Endothelial cell of umbilical vein (primary cell): ENCODE measurements at regions not wholly inside any gene's neighbourhood (a gene's known extent, or its start where the extent isn't known, plus 50 kb on each side); places are given as distances from the start of the nearest gene placed in this dataset.

Source experiments
- BruUV-seq: library from RNA; stranded (reverse); fragments of 400-500 nt; replicated peaks from 2 replicates; lab custom pipeline; 2021; lab: Mats Ljungman, UMichigan
- CTCF ChIA-PET: fragments of 300-600, 350-600 bp; sonication (Branson Sonifier 250); formaldehyde crosslinking; loops from one replicate; lab custom pipeline; 2021; ENCODE audit warnings: antibody characterized with exemption, inconsistent platforms; lab: Charles Lee
- POLR2A ChIA-PET: fragments of 300-600, 350-600 bp; sonication (Branson Sonifier 250); formaldehyde crosslinking; loops from one replicate; lab custom pipeline; 2021; ENCODE audit warnings: antibody characterized with exemption, inconsistent platforms; lab: Charles Lee
- DNase-seq: peaks from one replicate; pipeline ENCODE4 v3.0.0-alpha.2; 2011; ENCODE audit warnings: low read depth, low spot score
- FAIRE-seq: peaks from 2 replicates; lab custom pipeline; 2011; peaks lifted over from hg19 to GRCh38; lab: Jason Lieb, UNC
- H2AFZ ChIP-seq: 2 replicates; pipeline ENCODE4 v1.6.0; 2012; ENCODE audit warnings: low read depth, low read length, control low read depth, inconsistent platforms
- H3K27ac ChIP-seq: 2 replicates; pipeline ENCODE4 v1.5.1; 2011; ENCODE audit warnings: low read depth, mild to moderate bottlenecking, control low read depth, low read length, moderate library complexity; ENCODE audit not compliant: insufficient read depth
- H3K27me3 ChIP-seq, 2 experiments: 2 replicates each; pipeline versions ENCODE4 v1.6.0 to v1.6.1; 2011; ENCODE audit warnings: low read length in 2 of 2, mixed read lengths in 1 of 2; ENCODE audit not compliant: control insufficient read depth in 2 of 2, insufficient read depth in 2 of 2
- H3K36me3 ChIP-seq, 2 experiments: 2 replicates in 1 of 2; 3 replicates in 1 of 2; pipeline ENCODE4 v1.5.1; 2011; ENCODE audit warnings: low read length in 2 of 2, mild to moderate bottlenecking in 1 of 2, moderate library complexity in 1 of 2; ENCODE audit not compliant: control insufficient read depth in 2 of 2, insufficient read depth in 2 of 2; ENCODE audit errors: extremely low read depth in 1 of 2
- H3K4me1 ChIP-seq: 3 replicates; pipeline ENCODE4 v1.5.1; 2011; ENCODE audit warnings: mild to moderate bottlenecking, low read length; ENCODE audit not compliant: control insufficient read depth, insufficient read depth; ENCODE audit errors: extremely low read depth
- H3K4me2 ChIP-seq: 2 replicates; pipeline ENCODE4 v1.6.1; 2011; ENCODE audit warnings: low read length, control low read depth, mixed read lengths; ENCODE audit not compliant: insufficient read depth
- H3K4me3 ChIP-seq, 3 experiments: fragments of 200-600 bp in 1 of 3; sonication (generic), shearing (Covaris generic) in 1 of 3; replicated peaks in 1 of 3; 2 replicates each; pipeline ENCODE4 v1.5.1; 2011 to 2016; ENCODE audit warnings: control low read depth in 3 of 3, low read length in 3 of 3, mild to moderate bottlenecking in 2 of 3, inconsistent platforms in 1 of 3, low read depth in 1 of 3, moderate library complexity in 1 of 3; ENCODE audit not compliant: insufficient read depth in 1 of 3
- H3K79me2 ChIP-seq: 2 replicates; pipeline ENCODE4 v1.6.0; 2012; ENCODE audit warnings: low read length, inconsistent platforms; ENCODE audit not compliant: control insufficient read depth, insufficient read depth
- H3K9ac ChIP-seq: replicated peaks from 2 replicates; pipeline ENCODE3; 2011; ENCODE audit warnings: low read length, control low read depth; ENCODE audit not compliant: insufficient read depth; ENCODE audit errors: extremely low read depth
- H3K9me1 ChIP-seq: replicated peaks from 3 replicates; pipeline ENCODE4 v1.6.0; 2011; ENCODE audit warnings: mild to moderate bottlenecking, low read length; ENCODE audit not compliant: control insufficient read depth, insufficient read depth; ENCODE audit errors: extremely low read depth
- H3K9me3 ChIP-seq: replicated peaks from 2 replicates; pipeline ENCODE4 v1.5.1; 2012; ENCODE audit warnings: low read length, inconsistent platforms; ENCODE audit not compliant: control insufficient read depth, insufficient read depth
- H4K20me1 ChIP-seq: replicated peaks from 2 replicates; pipeline ENCODE3; 2011; ENCODE audit warnings: mild to moderate bottlenecking, low read length; ENCODE audit not compliant: control insufficient read depth, insufficient read depth; ENCODE audit errors: extremely low read depth
- EZH2 ChIP-seq: IDR thresholded peaks from 2 replicates; pipeline ENCODE4 v1.6.1; 2012; ENCODE audit warnings: borderline replicate concordance, low read depth, mild to moderate bottlenecking, moderate library complexity, low read length, inconsistent platforms; ENCODE audit not compliant: severe bottlenecking
- FOS ChIP-seq: IDR thresholded peaks from 2 replicates; pipeline ENCODE4 v1.6.1; 2011; ENCODE audit warnings: mild to moderate bottlenecking, low read length, moderate library complexity, borderline replicate concordance; ENCODE audit not compliant: insufficient read depth
- GATA2 ChIP-seq: IDR thresholded peaks from 2 replicates; pipeline ENCODE4 v1.7.0; 2011; ENCODE audit warnings: low read depth, mild to moderate bottlenecking, moderate library complexity, mixed read lengths, low read length; ENCODE audit not compliant: insufficient read length, insufficient read depth
- JUN ChIP-seq: IDR thresholded peaks from 2 replicates; pipeline ENCODE4 v1.6.1; 2011; ENCODE audit warnings: borderline replicate concordance, low read depth; ENCODE audit not compliant: insufficient read length, insufficient read depth
- MYC ChIP-seq: IDR thresholded peaks from one replicate; pipeline ENCODE4 v1.6.1; 2011; ENCODE audit warnings: mild to moderate bottlenecking, low read depth, low read length
- POLR2A ChIP-seq: IDR thresholded peaks from 2 replicates; pipeline ENCODE4 v1.6.1; 2012; ENCODE audit warnings: low read depth, mild to moderate bottlenecking, control low read depth, low read length
- POLR2AphosphoS5 ChIP-seq: IDR thresholded peaks from 2 replicates; pipeline ENCODE4 v1.6.1; 2012; ENCODE audit warnings: low read depth, mild to moderate bottlenecking, control low read depth, low read length, moderate library complexity; ENCODE audit not compliant: insufficient read depth
- dilution Hi-C: fragments of 300-500 bp; cut with MboI; formaldehyde crosslinking; loops from one replicate; pipeline ENCODE4 v1.15.0; 2019; ENCODE audit warnings: low sequenced_read_pairs; ENCODE audit not compliant: extremely low pct_ligation_motif_present
- intact Hi-C: fragments of 100-400 bp; cut with micrococcal nuclease; formaldehyde crosslinking; loops from one replicate; pipeline ENCODE4 v1.10.0; 2022
- TF ChIP-seq, protein P1 (sequence below): IDR thresholded peaks from 2 replicates; pipeline ENCODE4 v1.6.1; 2011; ENCODE audit not compliant: insufficient read depth, insufficient read length
- TF ChIP-seq, protein P2 (sequence below), 2 donors: IDR thresholded peaks; 1 replicate in 1 of 2; 2 replicates in 1 of 2; pipeline ENCODE4 v1.5.1; 2011; ENCODE audit warnings: low read length in 2 of 2, mild to moderate bottlenecking in 2 of 2, moderate library complexity in 2 of 2, control low read depth in 1 of 2, inconsistent platforms in 1 of 2, low read depth in 1 of 2; ENCODE audit not compliant: insufficient read depth in 1 of 2; ENCODE audit errors: extremely low read depth in 1 of 2

DNA sequence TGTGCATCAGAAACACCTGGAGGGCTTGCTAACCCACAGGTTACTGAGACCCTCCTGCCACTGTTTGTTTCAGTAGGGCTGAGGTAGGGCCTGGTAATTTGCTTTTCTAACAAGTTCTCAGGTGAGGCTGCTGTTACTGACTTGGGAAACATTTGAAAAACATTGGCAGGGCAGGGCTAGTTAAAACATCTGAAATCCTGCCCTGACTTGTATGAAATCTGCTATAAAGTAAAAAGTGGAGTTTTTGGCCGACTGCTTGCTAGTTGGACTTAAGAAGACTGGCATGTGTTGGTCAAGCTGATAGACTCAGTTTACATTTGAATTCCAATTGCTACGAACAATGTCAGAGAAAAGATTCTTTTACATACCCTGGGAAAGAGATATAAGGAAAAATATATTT, 111.6 kb upstream of the DLX2 start:
- peaks cover 6% of the 10 kb centered on the region for H3K4me1 ChIP-seq
- no peaks in the 10 kb centered on the region for H3K79me2 ChIP-seq
- H3K9me3 ChIP-seq: no peaks in the 10 kb centered on the region
- no peaks in the 10 kb centered on the region for H3K9me1 ChIP-seq
- dilution Hi-C loops: no loop called here
- no TSS peak for BruUV-seq
- no peak overlapping the region for H3K9ac ChIP-seq
- CTCF ChIA-PET: no interaction called here
- H3K27me3 ChIP-seq: no peaks in the 10 kb centered on the region
- H4K20me1 ChIP-seq: no peaks in the 10 kb centered on the region
- DNase-seq: no peak
- H3K4me3 ChIP-seq: no peak overlapping the region
- no peak overlapping the region for H3K27ac ChIP-seq
- H2AFZ ChIP-seq: no peak overlapping the region
- no peak overlapping the region for H3K4me2 ChIP-seq
- FAIRE-seq: no peak
- POLR2A ChIA-PET: no interaction called here
- intact Hi-C loops: no loop called here
- H3K36me3 ChIP-seq: no peaks in the 10 kb centered on the region
- TF ChIP-seq, protein P1, sequence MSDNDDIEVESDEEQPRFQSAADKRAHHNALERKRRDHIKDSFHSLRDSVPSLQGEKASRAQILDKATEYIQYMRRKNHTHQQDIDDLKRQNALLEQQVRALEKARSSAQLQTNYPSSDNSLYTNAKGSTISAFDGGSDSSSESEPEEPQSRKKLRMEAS: no peak
- TF ChIP-seq JUN (no peak), MYC (no peak), POLR2AphosphoS5 (no peak), EZH2 (no peak), FOS (no peak), POLR2A (no peak), GATA2 (no peak)
- TF ChIP-seq, protein P2, sequence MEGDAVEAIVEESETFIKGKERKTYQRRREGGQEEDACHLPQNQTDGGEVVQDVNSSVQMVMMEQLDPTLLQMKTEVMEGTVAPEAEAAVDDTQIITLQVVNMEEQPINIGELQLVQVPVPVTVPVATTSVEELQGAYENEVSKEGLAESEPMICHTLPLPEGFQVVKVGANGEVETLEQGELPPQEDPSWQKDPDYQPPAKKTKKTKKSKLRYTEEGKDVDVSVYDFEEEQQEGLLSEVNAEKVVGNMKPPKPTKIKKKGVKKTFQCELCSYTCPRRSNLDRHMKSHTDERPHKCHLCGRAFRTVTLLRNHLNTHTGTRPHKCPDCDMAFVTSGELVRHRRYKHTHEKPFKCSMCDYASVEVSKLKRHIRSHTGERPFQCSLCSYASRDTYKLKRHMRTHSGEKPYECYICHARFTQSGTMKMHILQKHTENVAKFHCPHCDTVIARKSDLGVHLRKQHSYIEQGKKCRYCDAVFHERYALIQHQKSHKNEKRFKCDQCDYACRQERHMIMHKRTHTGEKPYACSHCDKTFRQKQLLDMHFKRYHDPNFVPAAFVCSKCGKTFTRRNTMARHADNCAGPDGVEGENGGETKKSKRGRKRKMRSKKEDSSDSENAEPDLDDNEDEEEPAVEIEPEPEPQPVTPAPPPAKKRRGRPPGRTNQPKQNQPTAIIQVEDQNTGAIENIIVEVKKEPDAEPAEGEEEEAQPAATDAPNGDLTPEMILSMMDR (IDR thresholded peaks at IDR 0.05; ENCODE audit: extremely low read depth in 1 of 2, insufficient read depth in 1 of 2, low read depth in 1 of 2, low read length in 2 of 2): no peak
